ENCODE measurements at regions not wholly inside any gene's neighbourhood (a gene's known extent, or its start where the extent isn't known, plus 50 kb on each side); places are given as distances from the start of the nearest gene placed in this dataset.

DNA sequence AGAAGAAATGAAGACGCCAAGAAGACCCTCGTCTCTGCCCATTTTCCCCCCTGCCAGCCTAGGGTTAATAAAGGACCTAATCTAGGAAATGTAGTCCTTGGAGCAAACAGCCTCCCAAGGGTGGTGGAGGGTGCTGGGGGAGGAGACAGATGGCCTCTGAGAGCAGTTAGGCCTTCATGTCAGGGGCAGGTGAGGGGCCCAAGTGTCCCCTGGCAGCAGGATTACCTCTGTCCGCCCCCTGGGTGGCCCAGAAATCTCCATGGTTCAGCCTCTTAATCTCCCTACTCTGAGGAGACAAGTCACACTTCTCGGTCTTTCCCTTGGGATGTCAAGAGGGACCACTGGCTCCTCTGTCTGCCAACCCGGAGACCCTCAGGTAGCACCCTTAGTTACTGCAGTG, 365.4 kb upstream of the TNRC6C start:
- DNase-seq = no peak

DNA sequence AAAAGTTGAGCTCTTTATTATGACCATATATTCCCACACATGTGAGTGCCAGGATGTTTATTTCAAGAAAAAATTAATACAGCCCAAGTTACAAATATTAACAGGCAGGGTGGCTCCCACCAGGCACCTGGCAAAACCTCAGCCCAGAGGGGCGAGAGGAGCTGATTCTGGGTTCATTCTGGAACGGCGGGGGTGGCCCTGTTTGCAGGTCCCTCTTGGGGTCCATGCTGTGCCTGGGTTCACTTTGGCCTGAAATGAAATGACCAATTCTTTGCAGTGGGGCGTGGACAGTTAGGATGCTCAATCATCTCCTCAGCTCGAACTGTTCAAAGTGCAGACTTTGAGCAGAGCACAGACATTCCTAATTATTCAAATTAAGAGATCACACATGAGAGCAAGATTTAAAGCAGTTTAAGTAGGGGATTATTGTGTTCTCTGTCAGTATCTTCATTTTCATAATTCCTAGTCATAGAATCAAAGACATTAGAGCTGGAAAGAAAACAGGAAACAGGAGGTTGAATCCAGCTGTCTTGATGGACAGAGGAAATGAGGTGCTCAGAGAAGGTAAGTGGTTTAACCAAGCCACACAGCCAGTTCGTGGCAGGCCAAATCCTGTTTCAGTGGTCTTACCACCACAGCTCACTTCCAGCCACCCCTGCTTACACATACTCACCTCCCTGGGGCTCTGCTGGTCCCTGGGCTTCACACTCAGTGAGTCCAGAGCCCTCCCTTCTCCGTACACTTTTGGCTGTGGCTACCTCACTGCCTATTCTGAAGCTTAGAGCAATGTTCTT, 363.9 kb upstream of the TNRC6C start:
- no peak for DNase-seq

- DNase-seq = no peak
Observed at GRCh38 chr17:77596491-77597417, 361.7 kb upstream of the TNRC6C start.

DNA sequence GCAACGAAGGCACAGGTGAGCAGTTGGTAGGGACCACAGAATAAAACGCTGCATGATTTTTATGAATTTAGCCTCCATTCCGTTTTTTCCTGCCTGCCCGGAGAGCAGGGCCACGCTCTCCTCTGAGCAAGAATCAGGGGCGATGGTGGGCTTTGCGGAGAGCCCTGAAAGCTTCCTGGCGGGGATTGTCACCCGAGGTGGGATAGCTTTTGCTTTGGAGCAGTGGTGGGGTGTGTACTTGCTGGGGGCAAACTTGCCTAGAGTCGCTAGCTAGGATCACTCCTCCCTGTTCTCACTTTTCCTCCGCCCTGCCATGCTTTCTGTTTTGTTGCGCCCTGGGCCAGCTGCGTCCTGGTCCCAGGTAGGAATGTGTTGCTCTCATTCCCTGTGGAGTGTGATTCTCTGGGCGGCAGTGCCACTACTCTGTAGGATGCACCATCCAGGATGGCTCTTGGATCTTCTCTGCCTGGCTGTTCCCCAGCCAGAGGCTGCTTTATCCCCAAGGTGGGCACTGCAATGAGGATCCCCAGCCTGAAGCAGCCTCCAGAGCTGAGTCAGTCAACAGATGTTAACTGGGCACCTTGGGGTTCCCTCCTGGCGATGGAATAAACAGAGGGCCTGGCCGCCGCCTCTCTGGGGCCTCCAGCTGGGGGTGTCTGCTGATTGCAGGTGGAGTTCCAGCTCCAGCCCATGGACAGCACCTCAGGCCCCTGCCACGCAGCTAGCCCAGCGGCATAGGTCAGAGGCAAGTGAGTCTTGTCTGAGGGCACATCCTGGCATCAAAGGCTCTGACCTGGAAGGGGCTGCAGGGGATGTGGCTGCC, 360.9 kb upstream of the TNRC6C start:
- DNase-seq = no peak

DNA sequence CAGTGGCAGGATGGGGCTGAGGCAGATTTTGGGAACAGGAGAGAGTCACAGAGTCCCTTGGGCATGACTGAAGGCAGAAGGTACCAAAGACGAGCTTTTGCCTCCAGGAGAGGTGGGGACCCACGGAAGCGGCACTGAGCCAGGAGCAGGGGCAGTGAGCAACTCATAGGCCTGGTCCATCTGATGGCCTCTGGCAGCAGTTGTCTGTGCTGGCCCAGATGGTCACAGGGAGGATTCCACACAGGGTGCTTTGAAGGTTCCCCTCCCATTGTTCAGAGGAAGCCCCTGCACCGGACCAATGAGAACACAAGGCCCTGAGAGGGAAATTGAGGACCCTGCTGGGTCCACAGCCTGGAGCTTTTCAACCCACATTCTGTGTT, 360.3 kb upstream of the TNRC6C start:
- no peak for DNase-seq

DNA sequence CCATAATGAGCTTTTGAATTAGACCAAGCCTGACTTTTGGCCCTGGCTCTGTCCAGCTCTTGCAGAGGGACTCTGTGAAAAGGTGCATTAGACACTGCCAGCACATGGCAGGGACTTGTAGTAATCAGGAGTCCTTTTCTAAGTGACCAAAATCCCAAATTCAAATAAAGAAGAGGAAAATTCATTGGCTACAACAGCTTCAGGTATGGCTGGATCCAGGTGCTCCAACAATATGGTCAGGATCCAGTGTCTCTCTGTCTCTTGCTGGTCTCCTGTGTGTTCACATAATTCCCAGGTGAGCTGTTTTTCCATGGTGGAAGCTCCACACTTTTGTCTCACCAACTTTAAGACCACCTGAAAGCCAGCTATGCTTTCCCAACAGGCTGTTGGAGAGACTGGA, 358.8 kb upstream of the TNRC6C start:
- DNase-seq = no peak

DNA sequence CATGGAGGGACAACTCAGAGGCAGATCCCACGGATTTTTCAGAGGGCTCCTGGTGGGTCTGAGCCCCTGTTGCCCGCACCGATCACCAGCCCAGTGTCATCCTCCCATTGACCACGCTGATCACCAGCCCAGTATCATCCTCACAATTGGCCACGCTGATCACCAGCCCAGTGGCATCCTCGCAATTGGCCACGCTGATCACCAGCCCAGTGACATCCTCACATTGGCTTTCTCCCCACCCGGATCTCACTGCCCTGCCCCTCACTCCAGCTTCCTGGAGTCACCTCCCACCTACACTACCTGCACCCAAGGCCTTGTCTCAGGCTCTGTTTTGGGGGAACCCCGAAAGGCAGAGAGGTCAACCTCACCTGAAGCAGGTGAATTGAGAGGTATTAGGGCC, 358.2 kb upstream of the TNRC6C start:
- DNase-seq = no peak

DNA sequence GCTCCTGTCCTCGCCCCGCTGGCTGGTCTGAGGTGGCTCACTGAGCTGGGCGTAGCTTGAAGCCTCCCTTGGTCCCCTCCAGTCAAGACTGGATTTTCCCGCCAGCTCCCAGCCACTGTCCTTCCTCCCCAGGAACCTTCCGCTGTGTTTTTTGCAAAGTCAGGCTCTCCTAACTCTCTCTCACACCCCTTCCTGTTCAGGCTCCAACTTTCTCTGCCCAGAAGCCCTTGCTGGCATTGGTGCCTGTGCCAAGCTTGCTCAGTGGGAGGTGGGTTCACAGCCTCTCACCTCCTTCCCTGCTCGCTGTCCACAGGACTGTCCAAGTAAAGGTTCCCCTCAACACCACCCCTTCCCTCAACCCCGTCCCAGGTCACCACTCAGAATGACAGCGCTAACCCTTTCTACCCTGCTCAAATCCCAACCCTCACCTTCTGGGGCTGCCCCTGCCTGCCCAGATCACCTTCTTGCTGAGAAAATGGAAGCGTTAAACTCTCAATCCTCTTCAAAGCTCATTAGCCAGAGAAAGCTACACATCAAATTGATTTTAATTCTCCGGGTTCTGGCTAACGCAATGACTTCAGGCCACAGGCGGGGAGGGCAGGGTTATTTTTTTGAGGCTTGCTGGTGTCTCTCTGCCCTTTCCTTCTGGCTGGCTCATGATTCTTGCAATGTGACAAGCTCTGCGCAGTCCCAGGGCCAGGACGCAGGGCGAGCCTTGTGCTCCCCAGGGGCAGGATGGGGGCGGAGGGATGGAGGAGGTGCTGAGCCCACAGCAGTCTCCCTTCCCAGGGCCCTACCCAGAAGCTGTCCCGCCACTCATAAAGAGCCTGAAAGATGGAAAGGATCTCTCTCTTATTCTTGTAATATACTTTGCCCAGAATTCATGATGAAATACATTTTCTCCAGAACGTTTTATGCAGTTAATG, 357.2 kb upstream of the TNRC6C start:
- no peak for DNase-seq

GRCh38 chr17:77602062-77602746, 356.3 kb upstream of the TNRC6C start:
- no peak for DNase-seq

- DNase-seq = no peak
Observed at GRCh38 chr17:77602883-77603640, 355.4 kb upstream of the TNRC6C start.

- no peak for DNase-seq
Observed at GRCh38 chr17:77604301-77604972, 354.1 kb upstream of the TNRC6C start.

- DNase-seq = no peak
Observed at GRCh38 chr17:77604973-77605313, 353.6 kb upstream of the TNRC6C start.

DNA sequence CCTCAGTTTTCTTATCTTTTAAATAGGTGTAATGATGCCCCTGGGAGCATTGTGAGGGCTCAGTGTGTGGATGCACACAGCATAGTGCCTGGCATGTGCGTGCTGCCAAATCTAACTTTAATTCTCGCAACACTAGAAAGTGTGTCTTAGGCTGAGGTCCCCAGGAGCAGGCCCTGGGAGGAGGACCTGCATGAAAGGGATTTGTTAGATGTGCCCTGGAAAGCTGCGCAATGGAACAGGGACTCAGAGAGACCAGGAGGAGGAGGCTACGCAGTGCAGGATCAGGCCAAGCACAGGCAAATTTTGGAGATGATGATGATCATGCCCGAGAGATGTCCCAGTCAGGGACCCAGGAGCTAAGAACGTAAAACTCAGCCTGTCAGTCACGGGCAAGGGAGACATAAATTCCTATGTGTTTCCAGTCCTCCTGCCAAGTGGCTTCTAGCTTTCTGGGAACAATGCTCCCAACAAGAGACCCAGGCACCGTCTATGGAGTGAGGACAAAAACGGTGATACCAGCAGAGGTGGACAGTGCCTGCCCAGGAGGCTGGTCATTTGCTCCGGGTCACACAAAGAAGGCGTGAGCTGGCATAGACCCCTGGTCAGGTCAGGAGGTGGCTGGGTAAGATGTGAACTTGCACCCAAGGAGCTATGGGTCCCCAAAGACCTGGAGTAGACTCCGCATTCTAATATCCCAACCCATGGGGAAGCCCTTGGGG, 352.2 kb upstream of the TNRC6C start:
- no peak for DNase-seq

GRCh38 chr17:77606865-77607210, 351.7 kb upstream of the TNRC6C start:
- no peak for DNase-seq

DNA sequence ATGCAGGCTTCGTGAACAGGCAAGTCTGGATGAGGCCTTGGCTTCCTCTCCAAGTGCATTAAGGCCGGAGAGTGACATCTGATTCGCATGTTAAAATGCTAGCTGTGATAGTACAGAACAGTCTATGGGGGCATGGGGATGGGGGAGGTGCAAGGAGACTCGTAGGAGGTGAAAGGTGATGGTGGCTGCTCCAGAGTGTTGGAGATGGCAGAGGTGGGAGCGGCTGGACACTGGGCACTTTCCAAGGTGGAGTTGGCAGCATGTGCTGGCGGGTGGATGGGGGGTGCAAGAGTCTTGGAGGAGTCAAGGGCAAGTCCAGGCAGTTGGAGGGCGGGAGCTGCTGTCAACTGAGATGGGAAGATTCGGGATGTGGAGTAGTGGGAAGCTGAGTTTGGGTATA, 350.9 kb upstream of the TNRC6C start:
- no peak for DNase-seq

- DNase-seq = no peak
Observed at GRCh38 chr17:77608431-77608830, 350.1 kb upstream of the TNRC6C start.

GRCh38 chr17:77609553-77610517, 348.7 kb upstream of the TNRC6C start:
- peak; percentile 78 for DNase-seq

GRCh38 chr17:77610518-77610893, 348.0 kb upstream of the TNRC6C start:
- no peak for DNase-seq
